Small intestine (tissue), 7 donors: ENCODE measurements at regions not wholly inside any gene's neighbourhood (a gene's known extent, or its start where the extent isn't known, plus 50 kb on each side); places are given as distances from the start of the nearest gene placed in this dataset.

Source experiments
- DNase-seq, 2 donors: peaks; one replicate each; pipeline versions ENCODE4 v3.0.0 to v3.0.0-alpha.2; 2013
- FAIRE-seq: peaks from 2 replicates; lab custom pipeline; 2012; peaks lifted over from hg19 to GRCh38; lab: Jason Lieb, UNC
- H3K27ac ChIP-seq, 3 donors: one replicate each; pipeline ENCODE4 v1.5.1; 2013; ENCODE audit warnings: low read length in 2 of 3, mild to moderate bottlenecking in 2 of 3, control low read depth in 1 of 3, inconsistent platforms in 1 of 3, low read depth in 1 of 3, moderate library complexity in 1 of 3
- H3K27me3 ChIP-seq, 3 donors: one replicate each; pipeline ENCODE4 v1.6.1; 2013; ENCODE audit warnings: low read length in 3 of 3, inconsistent platforms in 1 of 3; ENCODE audit not compliant: control insufficient read depth in 3 of 3, insufficient read depth in 3 of 3
- H3K36me3 ChIP-seq, 3 donors: one replicate each; pipeline ENCODE4 v1.6.1; 2013; ENCODE audit warnings: low read length in 3 of 3, inconsistent platforms in 1 of 3, low read depth in 1 of 3, mild to moderate bottlenecking in 1 of 3, moderate library complexity in 1 of 3; ENCODE audit not compliant: control insufficient read depth in 3 of 3, insufficient read depth in 2 of 3
- H3K4me1 ChIP-seq, 3 donors: one replicate each; pipeline ENCODE4 v1.6.1; 2013; ENCODE audit warnings: low read length in 2 of 3, inconsistent platforms in 1 of 3, low read depth in 1 of 3, mild to moderate bottlenecking in 1 of 3, moderate library complexity in 1 of 3; ENCODE audit not compliant: control insufficient read depth in 3 of 3, insufficient read depth in 2 of 3
- H3K4me3 ChIP-seq, 3 donors: one replicate each; pipeline ENCODE4 v1.5.1; 2013; ENCODE audit warnings: low read length in 3 of 3, control low read depth in 1 of 3, inconsistent platforms in 1 of 3, low read depth in 1 of 3, mild to moderate bottlenecking in 1 of 3, moderate library complexity in 1 of 3
- H3K9me3 ChIP-seq, 2 donors: one replicate each; pipeline ENCODE4 v1.6.1; 2013; ENCODE audit warnings: low read depth in 1 of 2, low read length in 1 of 2; ENCODE audit not compliant: control insufficient read depth in 2 of 2, insufficient read depth in 1 of 2
- WGBS, 3 donors: extraction: QIAGEN DNeasy Blood & Tissue Kit; methylation state at CpG; one replicate each; pipeline ENCODE4 v1.1.7; 2013; 5-methylcytosine and 5-hydroxymethylcytosine counted together
- donor health status: healthy with polysubstance abuse.
- donor health status: control.
- donor health status: control.
- donor health status: Bipolar disorder and iron deficiency.
- donor health status: healthy.

DNA sequence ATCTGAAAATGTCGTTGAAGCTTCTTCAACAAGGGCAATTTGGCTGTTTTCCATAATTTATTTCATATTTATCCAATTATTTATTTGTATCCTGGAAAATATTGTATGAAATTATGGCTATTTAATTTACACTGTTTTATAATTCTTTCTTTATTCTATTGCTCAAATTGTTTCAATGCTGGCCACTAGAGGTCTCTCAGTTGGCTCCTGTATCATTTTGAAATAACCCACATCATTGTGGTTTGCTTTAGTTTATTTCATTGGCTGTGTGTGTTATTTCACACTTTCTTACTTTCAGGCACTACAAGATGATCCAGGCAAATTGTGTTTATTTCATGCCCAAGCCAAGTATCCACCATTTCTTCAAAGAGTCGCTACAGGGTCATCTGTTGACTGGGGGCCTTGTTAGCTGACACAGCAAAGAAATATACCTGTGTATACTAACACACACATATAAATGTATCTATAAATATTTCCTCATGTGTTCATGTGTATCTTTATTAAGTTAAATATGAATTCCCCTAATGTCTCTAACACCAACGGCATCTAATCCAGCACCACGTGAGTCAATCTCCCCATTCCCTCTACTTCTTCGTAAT, 86.2 kb downstream of the NPAP1 start:
- Histone ChIP-seq H3K9me3 (peaks cover 0 to 1% of the 10 kb centered on the region in 2 donors), H3K4me1 (no peaks in the 10 kb centered on the region), H3K27me3 (no peaks in the 10 kb centered on the region), H3K36me3 (no peaks in the 10 kb centered on the region), H3K4me3 (no peak overlapping the region), H3K27ac (no peak overlapping the region)
- WGBS, 3 donors: 68 to 69% (median 69%) methylated on average over 5 of the region's 5 CpGs
- DNase-seq: no peak
- FAIRE-seq: no peak

DNA sequence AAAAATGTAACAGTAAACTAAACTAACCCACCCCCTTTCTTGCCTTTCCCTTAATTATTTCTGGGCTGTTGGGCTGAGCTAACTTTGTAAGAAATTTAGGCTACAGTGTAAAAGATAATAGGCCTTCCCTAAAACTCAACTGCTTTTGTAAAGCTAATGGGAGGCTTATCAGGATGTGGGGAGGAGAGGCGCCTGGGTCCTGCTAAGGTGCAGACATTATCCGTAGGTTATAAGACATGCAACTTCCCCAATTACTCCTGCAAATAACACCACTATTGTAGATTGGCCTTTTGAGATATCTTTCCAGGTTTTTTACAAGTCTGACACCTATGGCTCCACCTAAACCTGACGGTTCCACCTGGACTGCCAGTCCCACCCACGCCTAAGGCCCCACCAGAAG, 88.3 kb downstream of the NPAP1 start:
- H3K9me3 ChIP-seq: no peaks in the 10 kb centered on the region
- no peaks in the 10 kb centered on the region for H3K36me3 ChIP-seq
- no peaks in the 10 kb centered on the region for H3K4me1 ChIP-seq
- no peak overlapping the region for H3K4me3 ChIP-seq
- DNase-seq (no peak), FAIRE-seq (no peak)
- no peak overlapping the region for H3K27ac ChIP-seq
- no peaks in the 10 kb centered on the region for H3K27me3 ChIP-seq
- WGBS, 3 donors: 68 to 74% (median 71%) methylated on average over 4 of the region's 4 CpGs

DNA sequence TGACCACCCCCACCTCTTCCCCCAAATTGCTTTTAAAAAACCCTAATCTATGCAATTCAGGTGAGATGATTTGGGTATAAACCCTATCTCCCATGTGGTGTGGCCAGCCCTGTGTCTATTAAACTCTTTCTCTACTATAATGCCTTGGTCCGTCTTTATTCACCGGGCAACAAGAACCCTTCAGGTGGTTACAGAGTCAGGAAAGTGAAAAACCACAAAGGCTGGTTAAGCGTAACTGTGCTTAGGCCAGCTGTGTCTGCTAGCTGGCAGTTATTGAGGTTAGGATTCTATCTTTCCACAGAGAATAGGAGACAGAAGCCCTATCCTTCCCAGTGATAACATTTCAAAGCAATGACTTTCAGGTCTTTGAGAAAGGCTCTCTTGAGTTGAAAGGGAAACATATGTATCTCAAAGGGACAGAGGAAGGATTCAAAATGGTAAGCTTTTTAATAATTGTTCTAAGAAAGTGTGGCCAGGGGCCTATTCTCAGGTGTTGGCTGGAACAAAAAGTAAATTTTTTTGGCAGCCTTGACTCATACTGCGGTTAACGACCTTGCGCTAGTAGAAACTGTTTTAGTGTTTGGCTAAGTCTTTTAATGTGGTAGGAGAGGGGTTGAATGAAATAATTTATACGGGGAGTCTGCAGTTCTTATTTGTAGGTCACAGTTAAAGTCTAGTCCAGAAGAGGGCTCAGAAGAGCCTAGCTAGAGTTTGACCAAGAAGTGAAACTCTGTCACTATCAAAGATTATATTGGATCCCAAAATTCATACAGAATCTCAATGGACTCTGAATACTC, 89.0 kb downstream of the NPAP1 start:
- no peak for DNase-seq
- WGBS, 3 donors: 73 to 83% (median 83%) methylated on average over 7 of the region's 7 CpGs
- Histone ChIP-seq H3K9me3 (no peaks in the 10 kb centered on the region), H3K27ac (no peak overlapping the region), H3K4me3 (no peak overlapping the region), H3K36me3 (no peaks in the 10 kb centered on the region), H3K4me1 (no peaks in the 10 kb centered on the region), H3K27me3 (no peaks in the 10 kb centered on the region)
- FAIRE-seq: no peak

DNA sequence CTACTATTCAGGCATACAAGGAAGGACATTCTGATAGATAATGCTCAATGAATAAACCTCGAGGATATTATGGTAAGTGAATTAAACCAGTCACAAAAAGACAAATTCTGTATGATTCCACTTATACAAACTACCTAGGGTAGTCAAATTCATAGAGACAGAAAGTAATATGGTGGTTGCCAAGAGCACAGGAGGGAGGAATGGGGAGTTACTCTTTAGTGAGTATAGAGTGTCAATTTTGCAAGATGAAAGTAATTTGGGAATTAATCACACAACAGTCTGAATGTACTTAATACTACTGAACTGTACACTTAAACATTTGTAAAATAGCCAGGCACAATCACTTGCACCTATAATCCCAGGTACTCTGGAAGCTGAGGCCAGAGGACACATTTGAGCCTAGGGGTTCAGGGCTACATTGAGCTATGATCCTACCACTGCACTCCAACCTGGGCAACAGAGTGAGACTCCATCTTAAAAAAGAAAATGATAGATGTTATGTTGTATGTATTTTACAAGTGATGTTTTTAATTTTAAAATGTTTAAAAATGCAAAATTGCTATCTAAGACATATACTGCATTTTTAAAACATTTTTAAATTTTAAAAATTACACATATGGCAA, 91.0 kb downstream of the NPAP1 start:
- no peak for FAIRE-seq
- no peak overlapping the region for H3K27ac ChIP-seq
- WGBS, 3 donors: 38 to 62% (median 47%) methylated on average over 1 of the region's 1 CpG
- no peaks in the 10 kb centered on the region for H3K4me1 ChIP-seq
- DNase-seq: no peak
- H3K9me3 ChIP-seq: no peaks in the 10 kb centered on the region
- H3K4me3 ChIP-seq: no peak overlapping the region
- H3K36me3 ChIP-seq: no peaks in the 10 kb centered on the region
- H3K27me3 ChIP-seq: no peaks in the 10 kb centered on the region

DNA sequence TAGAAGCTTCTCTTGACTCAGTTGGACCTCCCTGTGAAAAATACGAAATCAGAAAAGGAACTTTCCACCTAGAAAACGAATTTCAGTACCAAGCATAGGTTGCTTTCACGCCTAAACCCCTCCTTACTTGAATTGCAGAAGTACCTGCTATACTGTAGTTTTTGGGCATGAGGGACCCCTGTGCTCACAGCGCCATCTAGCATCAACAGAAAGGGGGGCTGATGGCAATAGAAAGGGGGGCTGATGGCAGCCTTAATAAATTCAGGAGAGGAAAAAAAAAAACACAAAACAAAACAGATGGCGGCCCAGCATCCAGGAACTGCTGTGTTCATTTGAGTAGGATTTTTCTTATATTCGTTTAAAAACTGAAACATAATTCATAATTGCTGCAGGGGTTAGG, 96.7 kb downstream of the NPAP1 start:
- H3K4me3 ChIP-seq: peak overlapping the region in 1 of 3 donors; percentile 43
- peaks cover 0 to 9% of the 10 kb centered on the region in 2 donors for H3K9me3 ChIP-seq
- DNase-seq (no peak), FAIRE-seq (no peak)
- WGBS, 3 donors: 32 to 43% (median 37%) methylated on average over 6 of the region's 6 CpGs
- no peaks in the 10 kb centered on the region for H3K27me3 ChIP-seq
- no peaks in the 10 kb centered on the region for H3K36me3 ChIP-seq
- H3K4me1 ChIP-seq: no peaks in the 10 kb centered on the region
- H3K27ac ChIP-seq: no peak overlapping the region

DNA sequence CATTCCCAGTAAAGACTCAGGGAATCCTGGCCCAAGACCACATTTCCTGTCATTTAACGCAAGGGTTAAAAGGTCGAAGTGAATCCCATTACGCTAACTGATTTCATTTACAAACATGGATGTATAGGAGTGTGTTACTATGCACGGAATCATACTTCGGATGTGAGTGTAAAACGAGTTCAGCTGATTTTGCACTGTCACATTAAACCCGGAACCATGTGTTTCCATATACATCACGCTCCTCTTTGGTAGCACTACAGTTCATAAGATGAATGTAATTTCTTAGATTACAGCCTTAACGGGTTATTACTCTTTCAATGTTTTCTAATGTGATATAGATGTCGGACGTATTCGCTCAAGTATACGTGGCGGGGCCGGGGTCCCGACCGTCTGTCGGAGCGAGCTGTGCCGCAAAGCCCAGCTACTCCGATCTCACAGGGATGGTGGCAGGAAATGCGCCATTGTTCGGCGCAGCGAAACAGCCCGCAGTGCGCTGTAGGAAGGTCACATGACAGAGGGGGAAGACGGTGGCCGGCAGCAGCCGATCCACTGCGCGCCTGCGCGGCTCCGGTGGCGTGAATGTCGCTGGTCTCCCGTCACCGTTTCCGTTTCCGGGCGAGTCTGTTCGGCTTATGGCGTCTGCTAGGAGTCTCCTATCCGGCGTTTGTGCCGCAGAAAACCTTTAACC, 97.3 kb downstream of the NPAP1 start:
- WGBS, 3 donors: 37 to 49% (median 48%) methylated on average over 47 of the region's 47 CpGs
- FAIRE-seq: no peak
- Histone ChIP-seq H3K36me3 (no peaks in the 10 kb centered on the region), H3K4me3 (peak overlapping the region in 2 of 3 donors; percentile 2 to 43), H3K4me1 (no peaks in the 10 kb centered on the region), H3K9me3 (peaks cover 0 to 9% of the 10 kb centered on the region in 2 donors), H3K27me3 (no peaks in the 10 kb centered on the region), H3K27ac (peak overlapping the region in 1 of 3 donors; percentile 77)
- DNase-seq: peak; percentile 1 to 88

DNA sequence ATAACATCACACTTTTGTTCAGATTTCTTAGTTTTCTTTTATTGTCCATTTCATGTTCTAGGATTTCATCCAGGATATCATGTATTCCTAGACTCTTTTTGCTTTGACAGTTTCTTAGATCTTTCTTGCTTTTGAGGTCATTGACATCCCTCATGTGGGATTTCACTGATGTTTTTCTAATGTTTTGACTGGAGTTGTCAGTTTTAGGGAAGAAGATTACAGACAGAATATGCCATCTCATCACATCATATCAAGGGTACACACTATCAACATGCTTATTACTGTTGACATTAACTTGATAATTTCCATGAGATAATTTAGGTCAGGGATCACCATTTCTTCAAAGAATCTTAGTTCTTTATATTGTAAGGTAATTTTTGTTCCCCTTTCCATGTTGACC, 101.7 kb downstream of the NPAP1 start:
- Histone ChIP-seq H3K4me1 (no peaks in the 10 kb centered on the region), H3K27me3 (no peaks in the 10 kb centered on the region), H3K9me3 (peaks cover 0 to 10% of the 10 kb centered on the region in 2 donors), H3K36me3 (no peaks in the 10 kb centered on the region), H3K4me3 (no peak overlapping the region), H3K27ac (no peak overlapping the region)
- FAIRE-seq (no peak), DNase-seq (no peak)

DNA sequence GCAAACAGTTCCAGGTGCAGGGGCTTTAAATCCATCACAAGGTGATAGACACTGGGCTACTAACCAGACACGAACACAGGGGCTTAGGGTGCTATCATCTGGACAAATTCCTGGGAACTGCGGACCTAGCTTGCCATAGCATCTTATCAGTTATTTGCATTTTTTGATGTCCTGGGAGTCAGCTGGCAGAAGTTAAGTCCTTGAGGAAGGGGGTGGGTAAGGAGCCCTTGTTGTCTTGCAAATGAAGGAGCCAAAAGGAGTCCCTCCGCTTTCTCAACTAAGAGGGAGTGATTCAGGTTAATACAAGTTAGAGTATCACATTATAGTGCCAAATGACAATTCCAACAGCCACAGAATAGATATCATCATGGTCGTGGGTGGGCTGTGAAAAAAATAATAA, 108.9 kb downstream of the NPAP1 start:
- no peaks in the 10 kb centered on the region for H3K27me3 ChIP-seq
- no peaks in the 10 kb centered on the region for H3K36me3 ChIP-seq
- H3K27ac ChIP-seq: no peak overlapping the region
- H3K4me3 ChIP-seq: no peak overlapping the region
- no peak for FAIRE-seq
- no peak for DNase-seq
- H3K9me3 ChIP-seq: peaks cover 2 to 3% of the 10 kb centered on the region in 2 donors
- WGBS, 3 donors: 34 to 47% (median 44%) methylated on average over 4 of the region's 4 CpGs
- no peaks in the 10 kb centered on the region for H3K4me1 ChIP-seq
